SK-N-SH (cell line): ENCODE measurements at regions not wholly inside any gene's neighbourhood (a gene's known extent, or its start where the extent isn't known, plus 50 kb on each side); places are given as distances from the start of the nearest gene placed in this dataset.

Source experiments
- CTCF ChIA-PET: fragments of 300-600, 350-600 bp; formaldehyde crosslinking; extraction: SDS; loops from one replicate; lab custom pipeline; 2021; lab: Yijun Ruan, JAX
- POLR2A ChIA-PET: fragments of 350-600 bp; sonication (Branson Sonifier 250); formaldehyde crosslinking; extraction: SDS; loops from one replicate; lab custom pipeline; 2020; ENCODE audit warnings: antibody characterized with exemption, inconsistent platforms; lab: Yijun Ruan, JAX
- DNase-seq: peaks from one replicate; pipeline ENCODE4 v3.0.0; 2012
- H2AFZ ChIP-seq: fragments of 200-600 bp; sonication (generic); 2 replicates; pipeline ENCODE4 v1.8.1; 2016; ENCODE audit warnings: antibody characterized with exemption, mild to moderate bottlenecking, low read depth
- H3F3A ChIP-seq: fragments of 200-600 bp; sonication (generic); replicated peaks from 2 replicates; pipeline ENCODE3; 2016; ENCODE audit warnings: antibody characterized with exemption, mild to moderate bottlenecking; ENCODE audit not compliant: insufficient read depth
- H3K27ac ChIP-seq, 2 experiments: fragments of 200-500 bp in 1 of 2; fragments of 200-600 bp in 1 of 2; sonication (Bioruptor generic) in 1 of 2; sonication (generic), shearing (Covaris generic) in 1 of 2; 2 replicates each; pipeline versions ENCODE4 v1.5.1 to v1.6.1; 2014 to 2016; ENCODE audit warnings: low read depth in 2 of 2, inconsistent platforms in 1 of 2, low read length in 1 of 2, mild to moderate bottlenecking in 1 of 2, mixed read lengths in 1 of 2
- H3K27me3 ChIP-seq: fragments of 200-600 bp; sonication (generic), shearing (Covaris generic); 2 replicates; pipeline ENCODE4 v1.6.1; 2016; ENCODE audit warnings: mixed run types; ENCODE audit not compliant: insufficient read depth
- H3K36me3 ChIP-seq, 2 experiments: fragments of 200-500 bp in 1 of 2; fragments of 200-600 bp in 1 of 2; sonication (Bioruptor generic) in 1 of 2; sonication (generic) in 1 of 2; replicated peaks in 1 of 2; 2 replicates each; pipeline versions ENCODE3 to v1.5.1; 2014 to 2016; ENCODE audit warnings: low read length in 1 of 2, mild to moderate bottlenecking in 1 of 2; ENCODE audit not compliant: insufficient read depth in 2 of 2, control insufficient read depth in 1 of 2
- H3K4me1 ChIP-seq, 2 experiments: fragments of 200-500 bp in 1 of 2; fragments of 200-600 bp in 1 of 2; sonication (Bioruptor generic) in 1 of 2; sonication (generic), shearing (Covaris generic) in 1 of 2; 2 replicates each; pipeline versions ENCODE4 v1.5.1 to v1.6.1; 2014 to 2016; ENCODE audit warnings: low read depth in 1 of 2, low read length in 1 of 2, mixed run types in 1 of 2; ENCODE audit not compliant: insufficient read depth in 2 of 2, control insufficient read depth in 1 of 2
- H3K4me2 ChIP-seq: fragments of 200-600 bp; sonication (generic), shearing (Covaris generic); 2 replicates; pipeline ENCODE4 v1.6.1; 2017; ENCODE audit warnings: mixed run types
- H3K4me3 ChIP-seq, 2 experiments: fragments of 200-500 bp in 1 of 2; fragments of 200-600 bp in 1 of 2; sonication (Bioruptor generic) in 1 of 2; sonication (generic), shearing (Covaris generic) in 1 of 2; 2 replicates each; pipeline versions ENCODE4 v1.5.1 to v1.8.1; 2014 to 2016; ENCODE audit warnings: low read depth in 2 of 2, inconsistent platforms in 1 of 2, low read length in 1 of 2, mild to moderate bottlenecking in 1 of 2, mixed read lengths in 1 of 2, moderate library complexity in 1 of 2
- H3K79me2 ChIP-seq: fragments of 200-600 bp; sonication (generic); 2 replicates; pipeline ENCODE4 v1.8.1; 2017; ENCODE audit warnings: mild to moderate bottlenecking; ENCODE audit not compliant: insufficient read depth
- H3K9ac ChIP-seq: fragments of 200-600 bp; sonication (generic); 2 replicates; pipeline ENCODE4 v1.6.1; 2017; ENCODE audit warnings: mixed run types
- H3K9me2 ChIP-seq: fragments of 200-600 bp; sonication (generic); 2 replicates; pipeline ENCODE4 v1.6.1; 2017; ENCODE audit warnings: mixed run types
- H3K9me3 ChIP-seq: fragments of 200-600 bp; sonication (generic); 2 replicates; pipeline ENCODE4 v1.6.1; 2017; ENCODE audit warnings: mixed run types, mild to moderate bottlenecking, moderate library complexity
- H4K20me1 ChIP-seq: fragments of 200-600 bp; sonication (generic); 2 replicates; pipeline ENCODE4 v1.6.1; 2017; ENCODE audit warnings: mild to moderate bottlenecking, mixed run types; ENCODE audit not compliant: insufficient read depth
- CHD2 ChIP-seq: fragments of 150-350 bp; IDR thresholded peaks from 2 replicates; pipeline ENCODE4 v1.6.1; 2018; ENCODE audit warnings: low read length; ENCODE audit not compliant: partially characterized antibody
- EP300 ChIP-seq, 2 experiments: IDR thresholded peaks; 2 replicates each; pipeline versions ENCODE4 v1.4.0 to v1.6.1; 2012; ENCODE audit warnings: borderline replicate concordance in 1 of 2, low read depth in 1 of 2, low read length in 1 of 2
- FOSL2 ChIP-seq: IDR thresholded peaks from 2 replicates; pipeline ENCODE4 v1.4.0; 2012; ENCODE audit warnings: low read depth, mild to moderate bottlenecking, moderate library complexity, borderline replicate concordance
- GABPA ChIP-seq: IDR thresholded peaks from 2 replicates; pipeline ENCODE4 v1.4.0; 2012; ENCODE audit warnings: low read depth, mild to moderate bottlenecking
- JUND ChIP-seq: IDR thresholded peaks from 2 replicates; pipeline ENCODE4 v1.4.0; 2012
- MAX ChIP-seq: IDR thresholded peaks from 2 replicates; pipeline ENCODE4 v1.4.0; 2012; ENCODE audit warnings: low read depth
- MXI1 ChIP-seq: IDR thresholded peaks from 2 replicates; pipeline ENCODE4 v1.6.1; 2012; ENCODE audit warnings: mild to moderate bottlenecking, low read depth, low read length, improper control_type of control experiment
- NFIC ChIP-seq: IDR thresholded peaks from 2 replicates; pipeline ENCODE4 v1.4.0; 2012; ENCODE audit warnings: borderline replicate concordance
- NRF1 ChIP-seq: IDR thresholded peaks from 2 replicates; pipeline ENCODE4 v1.6.1; 2012; ENCODE audit warnings: low read depth, mild to moderate bottlenecking, low read length
- POLR2AphosphoS5 ChIP-seq: IDR thresholded peaks from 2 replicates; pipeline ENCODE4 v1.6.1; 2012; ENCODE audit warnings: low read depth, low read length
- TCF12 ChIP-seq: IDR thresholded peaks from 2 replicates; pipeline ENCODE4 v1.4.0; 2012
- TEAD4 ChIP-seq: IDR thresholded peaks from 2 replicates; pipeline ENCODE4 v1.4.0; 2012; ENCODE audit warnings: mild to moderate bottlenecking, borderline replicate concordance; ENCODE audit not compliant: insufficient read depth
- YY1 ChIP-seq: IDR thresholded peaks from 2 replicates; pipeline ENCODE4 v1.4.0; 2012; ENCODE audit warnings: low read depth, mild to moderate bottlenecking
- ZBTB33 ChIP-seq: IDR thresholded peaks from 2 replicates; pipeline ENCODE4 v1.4.0; 2012; ENCODE audit warnings: low read depth, borderline replicate concordance
- WGBS: methylation state at CpG from one replicate; pipeline ENCODE4 v1.1.6; 2017; ENCODE audit warnings: low lambda C conversion rate; 5-methylcytosine and 5-hydroxymethylcytosine counted together

- Histone ChIP-seq H3K36me3 (no peaks in the 10 kb centered on the region), H3K4me1 (no peaks in the 10 kb centered on the region), H3K4me3 (no peak overlapping the region), H3K4me2 (no peak overlapping the region), H4K20me1 (no peaks in the 10 kb centered on the region), H3F3A (no peaks in the 10 kb centered on the region), H3K79me2 (no peaks in the 10 kb centered on the region), H3K9ac (no peak overlapping the region), H3K9me3 (no peaks in the 10 kb centered on the region), H3K27ac (no peak overlapping the region), H3K27me3 (peaks cover 38% of the 10 kb centered on the region; the same call in 1 of the 2 replicates), H2AFZ (no peak overlapping the region), H3K9me2 (no peaks in the 10 kb centered on the region)
- TF ChIP-seq MAX (no peak), GABPA (no peak), CHD2 (no peak), ZBTB33 (no peak), YY1 (no peak), NRF1 (no peak), TCF12 (no peak), TEAD4 (no peak), NFIC (no peak), JUND (no peak)
- no peak for DNase-seq
- ChIA-PET POLR2A (no interaction called here), CTCF (no interaction called here)
- 7% methylated on average over 18 of the region's 19 CpGs for WGBS
These were observed 416.9 kb upstream of the IRX4 start for GRCh38 chr5:2299388-2300220.

DNA sequence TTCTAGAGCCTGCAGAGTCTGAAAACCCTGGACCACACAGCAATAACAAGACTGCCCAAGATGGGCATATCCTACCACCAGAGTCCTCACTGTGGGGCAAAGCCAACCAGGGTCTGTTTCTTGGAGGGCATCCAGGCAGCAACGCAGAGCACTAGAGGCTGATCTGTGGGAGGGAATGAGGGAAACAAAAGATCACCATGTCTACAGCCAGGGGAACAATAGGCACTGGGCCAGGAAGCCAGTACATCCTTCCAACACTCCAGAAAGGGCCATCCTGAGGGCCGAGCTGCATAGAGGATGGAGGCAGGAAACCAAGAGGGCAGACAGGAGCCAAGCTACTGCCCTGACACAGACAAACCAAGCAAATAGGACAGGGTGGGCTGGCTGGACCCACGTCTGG lies 416.1 kb upstream of the IRX4 start:
- POLR2A ChIA-PET = no interaction called here
- Histone ChIP-seq H3F3A (no peaks in the 10 kb centered on the region), H3K4me1 (no peaks in the 10 kb centered on the region), H3K9ac (no peak overlapping the region), H3K27ac (no peak overlapping the region), H3K9me3 (no peaks in the 10 kb centered on the region), H3K27me3 (peaks cover 37% of the 10 kb centered on the region; the same call in 1 of the 2 replicates), H3K9me2 (no peaks in the 10 kb centered on the region), H2AFZ (no peak overlapping the region), H3K4me2 (no peak overlapping the region), H3K4me3 (no peak overlapping the region), H3K36me3 (no peaks in the 10 kb centered on the region)
- WGBS = 3% methylated on average over 3 of the region's 3 CpGs
- TF ChIP-seq JUND = no peak
- TF ChIP-seq MXI1 = no peak
- no peak for TF ChIP-seq FOSL2
- no peak for TF ChIP-seq EP300 (IDR thresholded peaks at IDR 0.05; ENCODE audit: borderline replicate concordance in 1 of 2, low read depth in 1 of 2, low read length in 1 of 2)
- TF ChIP-seq POLR2AphosphoS5 = no peak
- TF ChIP-seq, all 33 proteins: peak for 0
- DNase-seq = no peak
- H4K20me1 ChIP-seq = no peaks in the 10 kb centered on the region
- H3K79me2 ChIP-seq = no peaks in the 10 kb centered on the region
- CTCF ChIA-PET = no interaction called here
